IPS DF 4.7 (cell line): ENCODE measurements at regions not wholly inside any gene's neighbourhood (a gene's known extent, or its start where the extent isn't known, plus 50 kb on each side); places are given as distances from the start of the nearest gene placed in this dataset.

Experiments used
- DNase-seq: peaks from one replicate; pipeline ENCODE4 v3.0.0-alpha.2; 2013; ENCODE audit warnings: low spot score; ENCODE audit errors: extremely low read depth

DNA sequence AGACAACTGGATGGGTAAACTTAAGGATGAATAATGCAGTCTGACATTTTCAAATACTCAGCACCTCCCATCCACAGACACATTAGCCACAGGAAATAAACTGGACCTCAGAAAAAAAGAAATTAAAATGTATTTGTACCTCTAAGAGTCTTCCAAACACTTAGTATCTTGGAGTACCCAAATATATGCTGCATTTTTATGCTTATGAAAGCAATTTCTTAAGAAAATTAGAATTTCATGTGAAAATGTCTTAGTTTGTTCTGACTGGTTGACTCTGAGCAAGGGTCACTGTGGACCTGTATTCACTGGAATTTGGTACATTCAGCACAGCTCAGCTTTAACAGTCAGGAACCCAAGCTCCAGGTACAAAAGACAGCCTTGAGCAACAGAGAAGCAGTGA lies 216.2 kb upstream of the UBE2E2 start:
- no peak for DNase-seq

DNA sequence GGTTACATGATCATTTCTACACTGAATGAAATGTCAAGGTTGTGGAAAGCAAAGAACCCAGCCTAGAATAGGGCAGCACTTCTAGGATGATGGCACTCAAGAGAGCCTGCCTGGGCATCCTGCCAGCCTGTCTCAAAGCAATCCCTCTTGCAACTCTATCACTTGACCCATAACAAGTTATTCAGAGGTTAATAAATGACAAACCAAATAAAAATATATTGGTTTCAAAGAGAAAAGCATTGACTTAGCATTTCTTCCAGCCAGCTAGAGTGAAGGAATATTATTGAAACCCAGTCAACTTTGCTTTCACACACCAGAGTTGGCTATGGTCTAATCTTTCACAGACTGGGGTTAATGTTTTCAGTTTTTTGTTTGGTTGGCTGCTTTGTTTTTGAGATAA lies 214.6 kb upstream of the UBE2E2 start:
- no peak for DNase-seq

DNA sequence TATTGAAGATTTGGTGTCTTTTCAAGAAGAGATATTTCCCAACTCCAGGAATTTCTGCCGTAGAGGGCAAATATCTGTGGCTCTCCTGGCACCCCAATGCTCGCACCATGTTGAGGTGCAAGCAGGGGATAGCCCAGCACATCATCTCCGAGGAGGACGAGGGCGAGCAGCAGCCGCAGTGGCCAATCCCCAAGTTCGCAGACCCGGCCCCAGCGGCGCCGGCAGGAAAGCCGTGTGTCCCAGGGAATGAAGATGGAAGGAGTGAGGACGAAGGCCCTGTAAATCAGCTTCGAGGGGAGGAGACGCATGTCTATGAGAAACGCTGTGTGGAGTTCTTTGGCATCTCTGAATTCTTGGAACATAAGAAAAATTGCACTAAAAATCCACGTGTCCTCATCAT lies 213.4 kb upstream of the UBE2E2 start:
- DNase-seq, result no peak

DNA sequence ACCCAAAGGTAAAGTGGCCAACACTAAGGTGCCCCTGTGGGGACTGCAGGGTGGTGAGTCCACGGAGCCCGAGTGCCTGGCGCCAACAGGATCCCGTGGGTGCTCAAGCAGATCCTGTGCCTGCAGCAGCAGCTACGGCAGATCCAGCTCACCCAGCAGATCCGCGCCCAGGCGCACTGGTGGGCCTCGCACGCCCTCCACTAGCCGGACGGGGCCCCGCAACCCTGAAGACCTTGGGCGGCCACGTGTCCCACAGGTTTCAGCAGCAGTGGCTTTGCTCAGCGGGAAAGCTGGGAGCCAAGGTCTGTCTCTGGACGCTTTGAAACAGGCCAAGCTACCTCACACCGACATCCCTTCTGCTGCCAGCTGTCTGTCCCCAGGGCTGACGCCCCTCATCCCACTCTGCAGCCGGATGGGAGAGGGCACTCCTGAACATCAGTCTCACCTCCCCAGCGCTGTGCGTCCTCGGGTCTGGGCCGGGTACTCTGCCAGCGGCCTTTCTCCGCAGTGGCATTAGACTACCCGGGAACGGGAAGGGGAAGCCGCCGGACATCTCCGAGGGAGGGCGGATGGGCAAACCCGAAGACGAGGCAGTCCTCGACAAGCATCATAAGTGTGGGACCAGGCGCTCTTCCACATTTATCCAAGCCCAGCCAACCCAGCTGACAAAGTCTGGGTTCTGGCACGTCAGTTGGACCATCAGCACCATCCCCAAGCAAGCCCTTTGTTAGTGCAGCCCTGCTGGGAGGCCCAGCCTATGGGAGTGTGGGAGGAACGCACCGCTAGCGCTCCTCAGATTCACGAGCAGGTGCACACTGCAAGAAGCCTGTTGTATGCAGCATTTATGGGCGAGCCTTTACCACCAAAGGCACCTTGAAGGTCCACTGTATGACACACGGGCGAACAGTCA lies 212.6 kb upstream of the UBE2E2 start:
- DNase-seq, result no peak

DNA sequence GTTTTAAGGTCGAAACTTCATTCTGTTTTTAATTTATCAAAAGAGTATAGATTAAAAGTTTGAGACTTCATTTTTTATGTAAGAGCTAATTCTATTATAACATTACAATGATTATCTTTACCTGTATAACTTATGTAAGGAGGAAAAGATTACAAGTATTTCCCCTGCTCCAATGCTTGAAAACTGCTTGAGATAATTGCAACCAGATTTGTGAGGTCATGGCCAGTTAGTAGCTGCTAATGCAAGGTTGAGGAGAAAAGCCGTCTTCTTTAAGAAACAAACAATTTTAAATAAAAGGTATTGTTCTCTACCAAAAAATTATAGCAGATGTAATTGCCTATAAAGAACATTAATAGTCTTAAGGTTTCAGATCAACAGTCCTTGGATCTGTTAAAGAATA lies 208.3 kb upstream of the UBE2E2 start:
- no peak for DNase-seq

DNA sequence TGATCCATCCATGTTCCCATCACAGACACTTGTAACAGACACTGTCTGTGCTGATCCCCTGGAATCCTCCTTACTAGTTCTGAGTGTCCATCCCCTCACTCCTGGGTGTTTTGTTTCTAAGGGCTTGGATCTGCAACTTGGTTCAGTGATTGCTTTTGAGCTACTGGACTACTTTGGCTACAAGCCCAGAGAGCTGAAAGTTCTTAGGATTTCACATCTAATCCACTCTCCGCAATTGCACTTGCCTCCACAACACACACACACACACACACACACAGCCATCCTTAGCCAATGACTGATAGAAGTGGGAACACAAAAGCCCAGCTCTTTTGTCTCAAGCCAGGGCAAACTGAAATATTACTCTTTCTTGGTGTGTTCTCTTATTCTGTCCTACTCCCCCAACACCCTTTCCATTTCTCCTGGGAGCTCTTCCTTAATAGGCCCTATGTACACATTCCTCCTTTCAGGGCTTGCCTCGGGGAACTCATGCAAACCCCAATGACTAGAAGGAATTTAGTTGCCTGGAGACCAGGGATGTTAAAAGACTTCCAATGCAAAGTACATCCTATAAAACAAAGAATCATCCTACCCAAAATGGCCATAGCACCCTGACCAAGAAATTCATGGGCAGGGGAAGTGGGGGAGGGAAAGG lies 206.1 kb upstream of the UBE2E2 start:
- DNase-seq, result no peak

DNA sequence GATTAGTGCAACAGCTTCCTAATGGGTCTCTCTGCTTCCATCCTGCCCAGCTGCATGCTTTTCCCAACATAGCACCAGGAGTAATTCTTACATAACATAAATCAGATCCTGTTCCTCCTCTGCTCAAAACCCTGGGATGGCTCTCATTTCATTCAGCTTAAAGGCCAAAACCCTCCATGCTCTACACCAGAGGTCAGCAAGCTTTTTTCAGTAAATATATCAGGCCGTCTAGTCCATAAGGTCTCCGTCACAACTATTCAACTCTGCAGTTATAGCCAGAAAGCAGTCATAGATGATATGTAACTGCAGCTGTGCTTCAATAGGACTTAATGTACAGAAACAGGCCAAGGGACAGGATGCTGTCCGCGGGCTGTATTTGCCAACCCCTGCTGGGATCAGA lies 202.8 kb upstream of the UBE2E2 start:
- DNase-seq, result no peak

DNA sequence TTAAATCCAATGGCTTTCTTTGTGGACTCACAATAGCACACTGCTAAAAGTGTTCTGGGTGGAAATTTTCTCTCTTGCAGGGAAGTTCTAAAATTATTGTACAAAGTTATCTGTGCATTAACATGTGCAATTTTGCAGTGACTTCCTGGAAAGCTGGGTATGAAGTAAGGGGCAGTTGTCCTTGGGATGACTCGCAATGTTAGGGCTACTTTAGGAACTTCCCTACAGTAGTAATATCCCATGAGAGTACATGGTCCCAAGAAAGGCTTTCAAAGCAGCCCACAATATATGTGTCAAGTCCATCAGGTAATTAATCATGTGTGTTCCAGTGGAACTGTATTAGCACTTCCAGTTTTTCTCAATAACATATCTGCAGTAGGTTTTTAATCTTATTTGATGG lies 201.0 kb upstream of the UBE2E2 start:
- no peak for DNase-seq

DNA sequence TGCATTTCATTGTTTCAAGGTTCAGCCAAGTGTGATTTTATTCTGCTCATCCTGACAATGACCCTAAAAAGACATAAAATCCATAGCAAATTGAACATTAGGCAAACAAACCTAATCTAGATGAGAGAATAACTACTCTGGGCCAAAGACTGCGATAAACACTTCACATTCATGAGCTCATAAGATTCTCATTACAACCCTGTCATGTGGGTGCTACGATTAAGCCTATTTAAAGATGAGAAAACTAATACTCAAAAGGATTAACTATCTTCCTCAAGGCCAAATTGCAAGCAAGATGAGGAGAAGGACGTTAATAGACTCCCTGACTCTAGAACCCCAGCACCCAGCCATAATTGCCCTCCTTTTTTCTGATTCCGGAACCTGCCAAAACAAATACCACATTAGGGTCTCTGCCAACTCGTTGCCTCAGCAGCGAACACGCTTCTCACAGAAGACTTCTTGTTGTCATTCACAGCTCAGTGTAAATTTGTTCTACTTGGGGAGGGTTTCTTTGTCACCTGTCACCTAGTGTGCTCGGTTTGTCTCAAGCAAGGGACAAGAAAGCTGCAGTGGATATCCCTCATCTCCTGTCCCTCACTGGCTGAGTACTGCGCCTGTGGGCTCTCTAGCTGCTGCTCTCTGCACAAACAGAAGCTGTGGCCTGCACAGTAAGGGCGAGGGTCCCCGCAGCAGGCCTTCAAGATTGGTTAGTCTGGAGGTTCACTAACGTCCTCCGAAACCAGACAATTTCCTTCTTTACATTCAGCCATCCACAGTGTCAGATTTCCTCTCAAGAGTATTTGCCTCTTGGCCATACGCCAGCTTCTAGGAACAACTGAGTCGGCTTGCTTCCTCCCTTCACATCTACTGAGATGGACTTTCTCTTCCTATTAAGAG lies 200.0 kb upstream of the UBE2E2 start:
- DNase-seq, result no peak

DNA sequence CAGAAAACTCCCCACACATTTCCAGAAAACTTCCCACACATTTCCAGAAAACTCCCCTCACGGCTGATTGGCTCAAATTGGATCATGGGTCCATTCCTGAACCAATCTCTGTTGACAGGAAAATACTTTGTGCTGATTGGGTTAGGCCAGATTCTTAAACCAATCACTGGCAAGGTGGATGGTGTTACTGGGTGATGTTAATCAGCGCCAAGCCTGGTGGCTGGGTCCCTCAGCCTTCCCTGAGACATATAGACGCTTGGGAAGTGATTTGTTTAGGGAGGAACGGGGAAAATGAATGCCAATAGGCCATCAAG lies 199.4 kb upstream of the UBE2E2 start:
- DNase-seq, result no peak

DNA sequence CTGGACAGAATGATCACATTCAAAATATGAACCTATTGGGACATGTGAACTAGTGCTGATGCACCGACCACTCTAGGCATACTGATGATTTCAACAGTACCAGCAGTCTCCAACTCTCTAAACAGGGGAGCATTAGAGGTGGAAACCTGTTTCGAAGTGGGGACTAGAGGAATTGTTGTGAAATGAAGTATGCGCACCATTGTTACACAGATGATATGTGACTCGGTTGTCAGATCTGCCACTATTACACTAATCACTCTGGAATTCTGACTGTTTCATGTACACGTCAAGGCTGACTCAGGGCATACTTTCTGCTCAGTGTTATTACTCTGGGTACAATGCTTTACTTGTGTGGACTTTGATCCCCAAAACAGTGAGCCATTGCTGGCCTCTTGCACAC lies 198.2 kb upstream of the UBE2E2 start:
- no peak for DNase-seq

DNA sequence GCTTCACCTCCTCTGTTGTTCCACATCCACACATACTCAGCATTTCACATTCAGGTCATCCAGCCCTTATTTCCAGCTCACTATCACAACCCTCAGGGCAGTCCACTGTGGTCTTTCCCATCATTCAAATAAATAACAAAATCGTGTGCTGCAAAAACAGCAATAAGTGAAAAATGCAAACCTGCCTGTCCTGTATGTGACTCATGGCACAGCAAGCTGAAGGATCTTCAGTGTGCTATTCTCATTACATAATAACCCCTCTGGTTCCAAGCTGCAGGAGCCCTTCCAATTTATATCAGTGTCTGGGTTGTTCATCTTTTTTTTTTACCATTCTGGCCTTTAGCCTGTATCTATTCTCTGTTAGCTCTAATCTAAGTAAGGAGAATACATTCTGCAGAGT lies 185.3 kb upstream of the UBE2E2 start:
- no peak for DNase-seq

DNA sequence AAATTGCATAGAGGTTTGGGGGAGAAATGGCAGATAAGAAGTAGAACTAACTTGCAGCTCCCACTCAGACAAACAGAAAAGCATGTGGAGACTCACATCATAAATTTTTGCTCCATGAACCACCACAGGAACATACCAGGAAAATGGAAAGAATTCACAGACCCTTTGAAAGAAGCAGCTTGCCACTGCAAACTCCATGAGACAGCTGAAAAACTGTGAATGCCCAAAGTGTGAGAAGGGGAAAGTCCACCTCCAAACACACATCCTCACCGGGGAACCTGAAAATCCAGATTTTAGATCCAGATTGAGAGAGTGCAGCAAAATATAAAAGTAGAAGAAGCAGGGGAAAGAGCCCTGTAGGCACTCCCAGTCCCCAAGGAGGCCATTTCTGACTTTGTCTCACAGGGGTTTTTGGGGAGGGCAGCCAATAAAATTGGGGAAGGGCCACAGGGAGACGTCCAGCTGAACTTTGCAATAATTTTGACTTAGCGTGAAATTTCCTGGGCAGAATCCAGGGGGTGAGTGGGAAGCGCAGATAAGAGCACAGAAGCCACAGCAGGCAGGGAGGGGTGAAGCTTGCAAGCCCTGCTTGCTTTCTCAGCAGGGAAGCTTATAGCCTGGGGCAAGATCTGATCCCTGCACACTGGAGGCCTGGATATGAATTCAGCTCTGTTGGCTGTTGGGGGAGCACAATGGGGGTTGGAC lies 183.4 kb upstream of the UBE2E2 start:
- no peak for DNase-seq

DNA sequence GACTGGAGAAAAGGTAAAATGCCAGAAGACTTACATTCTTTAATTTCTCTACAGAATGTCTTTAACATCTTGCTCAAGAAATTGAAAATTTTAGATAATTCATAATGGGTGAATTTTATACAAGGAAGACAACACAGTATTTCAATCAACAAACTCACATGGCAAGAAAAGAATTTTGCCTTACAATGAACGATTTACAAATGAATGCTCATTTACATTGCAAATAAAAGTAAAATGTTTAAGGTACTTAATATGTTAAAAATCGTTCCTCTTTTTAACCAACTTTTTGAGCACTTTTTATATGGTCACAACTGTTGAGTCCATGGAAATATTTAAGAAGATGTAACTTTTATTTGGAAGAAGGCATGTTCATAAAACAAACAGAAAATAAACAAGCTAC lies 174.8 kb upstream of the UBE2E2 start:
- DNase-seq, result no peak

DNA sequence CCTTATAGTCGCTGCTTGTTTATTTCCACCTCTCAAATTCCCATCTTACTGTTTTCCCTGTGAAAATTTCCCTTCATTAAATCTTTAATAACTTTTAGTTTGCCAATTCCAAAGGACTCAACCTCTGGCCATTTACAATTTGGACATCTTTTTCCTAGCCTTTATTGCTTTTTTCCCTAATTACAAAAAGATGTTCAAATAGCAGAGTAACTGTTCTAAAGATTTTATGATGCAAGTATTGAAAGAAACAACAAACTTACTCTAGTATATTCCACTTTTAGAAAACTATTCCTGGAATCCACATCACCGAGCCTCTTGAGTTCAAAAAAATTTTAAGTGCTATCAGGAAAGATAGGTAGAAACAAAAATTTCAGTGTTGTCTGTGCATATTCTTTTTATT lies 174.1 kb upstream of the UBE2E2 start:
- no peak for DNase-seq

DNA sequence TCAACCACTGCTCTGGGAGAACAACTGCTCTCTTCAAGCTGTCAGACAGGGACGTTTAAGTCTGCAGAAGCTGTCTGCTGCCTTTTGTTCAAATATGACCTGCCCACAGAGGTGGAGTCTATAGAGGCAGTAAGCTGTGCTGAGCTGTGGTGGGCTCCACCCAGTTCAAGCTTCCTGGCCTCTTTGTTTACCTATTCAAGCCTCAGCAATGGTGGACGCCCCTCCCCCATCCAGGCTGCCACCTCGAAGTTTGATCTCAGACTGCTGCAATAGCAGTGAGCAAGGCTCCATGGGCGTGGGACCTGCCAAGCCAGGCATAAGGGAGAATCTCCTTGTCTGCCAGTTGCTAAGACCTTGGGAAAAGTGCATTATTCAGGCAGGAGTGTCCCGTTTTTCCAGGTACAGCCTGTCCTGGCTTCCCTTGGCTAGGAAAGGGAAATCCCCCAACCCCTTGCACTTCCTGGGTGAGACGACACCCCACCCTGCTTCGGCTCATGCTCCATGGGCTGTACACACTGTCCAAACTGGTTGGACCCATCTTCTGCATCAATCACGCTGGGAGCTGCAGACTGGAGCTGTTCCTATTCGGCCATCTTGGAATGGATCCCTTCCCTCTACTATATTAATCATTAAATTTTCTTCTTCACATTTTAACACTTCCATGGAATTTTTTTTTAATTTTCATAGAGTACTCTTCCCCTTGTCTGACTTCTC lies 167.0 kb upstream of the UBE2E2 start:
- no peak for DNase-seq

DNA sequence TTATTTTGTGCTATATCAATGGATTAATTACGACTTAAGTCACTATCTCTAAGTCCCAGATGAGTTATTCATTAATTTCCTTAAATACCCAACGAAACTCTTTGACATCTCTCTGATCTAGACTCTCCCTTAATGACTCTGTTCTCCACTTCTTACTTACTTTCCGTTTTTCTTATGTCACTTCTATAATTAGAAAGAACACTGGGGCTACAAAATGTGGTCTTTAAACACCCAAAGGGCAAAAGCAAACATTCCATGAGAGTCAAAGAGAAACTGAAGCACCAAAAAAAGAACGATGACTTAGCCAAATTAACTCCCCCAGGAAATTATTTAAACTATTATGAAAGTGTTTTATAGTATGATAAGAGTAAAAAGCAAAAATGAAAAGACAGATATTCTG lies 166.4 kb upstream of the UBE2E2 start:
- DNase-seq, result no peak

DNA sequence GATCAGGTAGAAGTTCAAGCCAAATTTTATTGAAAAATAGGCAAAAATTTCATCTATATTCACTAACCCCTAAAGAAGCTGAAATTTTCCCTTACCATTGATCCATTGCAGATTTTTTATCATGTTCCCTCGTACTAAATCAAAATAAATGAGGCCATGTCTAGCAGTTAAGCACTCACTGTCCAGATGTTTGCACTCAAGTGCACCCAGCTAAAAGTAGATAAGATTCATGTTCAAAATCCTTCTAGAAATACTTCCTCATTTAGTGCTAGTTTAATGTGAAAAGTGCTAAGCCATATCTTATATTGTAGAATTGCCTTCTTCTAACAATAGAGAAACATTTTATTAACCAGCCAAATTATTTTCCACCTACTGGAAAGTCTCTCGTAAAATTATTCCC lies 164.7 kb upstream of the UBE2E2 start:
- no peak for DNase-seq

DNA sequence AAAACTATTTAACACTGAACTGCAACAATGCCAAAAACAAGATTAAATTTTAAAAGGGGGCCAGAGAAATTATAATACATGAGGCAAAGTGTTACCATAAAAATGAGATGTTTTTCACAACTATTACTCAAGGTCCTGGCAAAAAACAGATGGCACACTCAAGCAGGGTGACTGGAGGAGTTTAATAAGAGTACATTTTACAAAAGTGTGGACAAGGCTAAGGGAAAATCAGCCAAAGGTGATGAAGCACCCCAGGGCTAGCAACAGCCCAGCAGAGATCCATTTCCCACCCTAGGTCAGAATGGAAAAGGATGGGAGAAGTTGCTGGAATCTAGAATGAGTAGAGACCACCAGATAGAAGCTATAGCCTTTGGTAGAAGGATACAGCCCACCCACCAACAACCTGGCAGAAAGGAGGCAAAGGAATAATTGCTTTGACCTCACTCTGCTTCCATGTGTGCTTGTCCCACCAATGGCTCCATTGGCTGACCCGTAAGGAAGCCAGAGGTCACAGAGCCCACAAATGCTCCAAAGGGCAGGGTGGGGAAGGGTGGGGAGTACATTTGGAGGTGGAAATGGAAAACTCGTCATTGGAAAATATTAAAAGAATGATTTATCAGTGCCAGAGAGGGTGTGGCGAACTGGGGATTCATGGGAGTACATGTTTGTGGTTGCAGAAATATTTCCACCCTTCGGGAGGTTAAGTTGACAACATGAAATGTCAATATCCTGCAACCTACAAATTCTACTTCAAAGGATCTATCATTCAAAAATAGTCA lies 161.0 kb upstream of the UBE2E2 start:
- no peak for DNase-seq

DNA sequence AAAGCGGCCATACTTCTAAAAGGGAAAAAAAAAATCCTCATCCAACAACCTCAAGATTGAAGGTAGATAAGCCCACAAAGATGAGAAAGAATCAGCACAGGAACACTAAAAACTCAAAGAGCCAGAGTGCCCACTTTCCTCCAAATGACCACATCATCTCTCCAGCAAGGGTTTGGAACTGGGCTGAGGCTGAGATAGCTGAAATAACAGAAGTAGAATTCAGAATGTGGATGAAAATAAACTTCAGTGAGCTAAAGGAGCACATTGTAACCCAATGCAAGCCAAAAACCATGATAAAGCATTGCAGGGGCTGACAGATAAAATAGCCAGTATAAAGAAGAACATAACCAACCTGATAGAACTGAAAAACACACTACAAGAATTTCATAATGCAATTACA lies 158.7 kb upstream of the UBE2E2 start:
- no peak for DNase-seq
